Islet of Langerhans (tissue), 1 donor: ENCODE measurements at regions not wholly inside any gene's neighbourhood (a gene's known extent, or its start where the extent isn't known, plus 50 kb on each side); places are given as distances from the start of the nearest gene placed in this dataset.

Source experiments
- FAIRE-seq: peaks from one replicate; lab custom pipeline; 2011; peaks lifted over from hg19 to GRCh38; lab: Jason Lieb, UNC

DNA sequence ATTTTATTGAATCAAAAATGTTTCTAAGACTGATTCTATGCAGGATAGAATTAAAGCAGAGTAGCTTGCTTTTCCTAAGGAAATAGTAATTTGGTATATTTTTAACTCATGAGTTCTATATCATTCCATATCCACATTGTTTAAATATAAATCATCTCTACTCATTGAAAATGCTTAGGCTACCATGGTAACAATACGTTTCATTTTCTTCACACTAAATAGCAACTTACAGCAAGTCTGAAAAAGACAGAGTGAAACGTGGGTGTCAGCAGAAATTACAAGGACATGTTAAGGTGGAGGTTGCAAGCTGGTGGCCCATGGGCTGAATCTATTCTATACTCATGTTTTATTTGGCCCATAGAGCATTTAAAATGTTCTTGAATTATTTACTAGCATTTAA is 487.9 kb downstream of the ARHGEF28 start:
- no peak for FAIRE-seq

DNA sequence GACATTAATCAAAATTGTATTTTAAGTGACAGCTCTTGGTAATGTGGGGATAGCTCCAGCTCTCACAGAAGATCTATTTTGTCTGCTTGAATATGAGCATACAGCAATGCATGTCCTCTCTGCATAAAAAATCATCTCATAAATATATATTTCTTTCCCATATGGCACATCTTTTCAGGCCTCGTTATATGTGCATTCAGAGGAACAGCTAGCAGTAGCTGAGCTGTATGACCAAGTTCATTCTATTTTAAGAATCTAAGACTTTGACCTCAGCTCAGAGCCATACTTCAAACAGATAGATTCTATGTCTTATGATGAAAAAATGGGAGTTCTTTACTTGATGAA is 487.2 kb downstream of the ARHGEF28 start:
- FAIRE-seq = no peak

DNA sequence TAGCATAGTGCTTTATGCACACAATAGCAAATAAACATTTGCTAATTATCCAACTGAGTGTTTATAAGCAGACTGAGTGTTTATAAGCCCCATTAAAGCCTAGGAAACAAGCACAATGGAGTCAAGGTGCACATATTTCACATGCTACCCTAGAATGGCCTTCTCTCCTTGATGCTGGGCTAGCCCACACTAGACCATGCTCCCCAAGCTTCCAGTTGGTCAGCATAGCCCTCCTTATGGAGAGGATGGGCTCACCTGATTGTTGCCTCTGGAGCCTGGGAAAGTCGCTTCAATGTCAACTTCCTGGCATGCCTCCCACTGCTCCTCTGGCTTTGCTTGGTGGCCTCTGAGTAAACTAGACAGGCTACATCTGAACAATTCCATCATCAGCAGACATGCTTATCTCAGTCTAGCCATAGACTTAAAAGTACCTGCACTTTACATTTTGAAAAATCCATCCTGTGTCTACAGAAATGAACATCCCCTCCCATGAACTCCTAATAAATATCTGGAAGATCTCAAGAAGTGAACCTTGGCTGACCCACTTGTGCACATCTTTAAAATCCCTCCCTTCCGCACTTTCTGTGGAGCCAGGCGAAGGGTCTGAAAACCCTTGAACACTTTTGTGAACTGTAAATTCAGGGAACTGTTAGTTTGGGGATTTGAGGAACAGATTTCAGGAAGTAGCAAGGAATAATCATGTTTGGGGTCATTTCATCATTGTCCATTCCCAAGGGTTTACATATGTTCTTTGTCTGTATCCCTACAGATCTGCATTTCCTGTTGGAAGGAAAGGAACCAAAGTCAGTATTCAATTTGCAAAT is 486.6 kb downstream of the ARHGEF28 start:
- FAIRE-seq = no peak

DNA sequence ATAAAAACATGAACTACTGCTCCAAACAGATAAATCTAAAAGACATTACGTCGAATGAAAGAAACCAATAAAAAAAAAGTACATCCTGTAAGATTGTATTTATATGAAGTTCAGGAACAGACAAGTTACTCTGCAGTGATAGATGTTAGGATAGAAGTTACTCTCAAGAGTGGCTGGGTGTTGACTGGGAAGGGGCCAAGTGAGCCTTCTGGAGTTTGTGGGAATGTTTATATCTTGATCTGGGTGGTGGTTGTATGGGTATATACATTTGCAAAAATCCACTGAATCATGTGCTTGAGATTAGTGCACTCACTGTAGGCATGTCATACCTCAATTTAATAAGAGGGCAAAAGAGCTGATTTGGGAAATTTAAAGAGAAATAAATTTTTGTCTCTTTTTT is 485.8 kb downstream of the ARHGEF28 start:
- FAIRE-seq = no peak

DNA sequence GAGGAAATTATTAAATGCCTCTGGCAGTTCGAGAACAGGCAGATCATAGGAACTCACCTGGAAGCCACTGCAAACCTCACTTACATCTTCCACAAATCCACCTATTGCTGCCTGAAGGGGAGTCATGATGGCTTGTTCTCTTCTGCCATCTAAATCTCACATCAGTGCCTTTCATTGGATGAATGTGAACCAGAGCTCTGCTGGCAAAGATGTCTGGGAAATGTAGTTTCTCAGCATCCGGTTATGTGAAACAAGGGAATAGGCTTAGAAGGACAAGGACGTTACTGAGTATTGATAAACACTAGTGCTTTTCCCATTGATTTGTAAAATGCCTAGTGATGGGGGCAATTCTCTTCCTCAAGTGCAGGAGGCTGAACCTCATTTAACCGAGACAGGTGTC is 483.3 kb downstream of the ARHGEF28 start:
- no peak for FAIRE-seq

DNA sequence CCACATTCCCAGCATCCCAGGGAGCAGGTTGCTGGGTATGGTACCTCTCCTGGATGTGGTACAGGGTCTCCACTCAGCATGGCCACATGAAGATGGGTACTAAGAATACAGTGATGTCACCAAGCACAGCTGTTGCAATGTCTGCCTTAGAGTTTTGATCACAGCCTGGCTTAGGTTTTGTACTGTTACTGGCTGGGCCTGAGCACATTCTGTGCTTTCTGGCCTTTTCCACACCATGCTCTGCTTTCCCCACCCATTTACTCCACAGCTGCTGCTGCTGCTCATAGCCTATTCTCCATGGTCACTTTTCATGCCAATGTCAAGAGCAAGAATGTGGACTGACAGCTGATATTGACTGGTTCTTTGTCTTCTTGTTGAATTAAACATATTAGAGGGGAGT is 481.9 kb downstream of the ARHGEF28 start:
- FAIRE-seq = no peak

DNA sequence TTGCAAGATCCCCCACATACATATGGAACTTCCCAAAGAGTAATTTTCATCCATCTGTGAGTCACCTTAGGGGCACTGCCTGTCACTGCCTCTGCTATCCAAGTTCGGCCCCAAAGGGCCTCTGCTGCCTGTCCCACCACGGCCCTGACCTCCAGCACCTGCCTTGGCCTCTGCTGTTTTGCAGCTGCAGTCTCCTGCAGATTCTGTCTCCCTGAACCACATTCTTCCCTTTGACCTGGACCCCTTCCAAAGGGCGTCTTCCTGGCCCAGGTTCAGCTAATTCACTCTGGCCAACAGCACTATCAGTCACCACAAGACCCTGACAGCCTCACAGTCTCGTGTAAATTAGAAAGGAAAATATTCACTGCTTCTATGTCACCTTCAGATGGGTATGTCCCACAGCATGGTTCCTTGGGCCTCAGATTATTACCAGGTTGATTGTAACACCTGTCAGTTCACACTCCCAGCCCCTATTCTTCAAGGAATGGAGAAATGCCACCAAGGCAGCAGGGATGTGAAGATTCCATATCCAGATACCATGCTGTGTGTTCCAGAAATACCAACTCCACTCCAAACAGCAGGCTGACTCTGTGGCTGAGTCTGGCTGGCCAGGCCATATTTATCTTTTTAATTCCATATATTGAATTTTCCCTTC is 479.3 kb downstream of the ARHGEF28 start:
- no peak for FAIRE-seq

DNA sequence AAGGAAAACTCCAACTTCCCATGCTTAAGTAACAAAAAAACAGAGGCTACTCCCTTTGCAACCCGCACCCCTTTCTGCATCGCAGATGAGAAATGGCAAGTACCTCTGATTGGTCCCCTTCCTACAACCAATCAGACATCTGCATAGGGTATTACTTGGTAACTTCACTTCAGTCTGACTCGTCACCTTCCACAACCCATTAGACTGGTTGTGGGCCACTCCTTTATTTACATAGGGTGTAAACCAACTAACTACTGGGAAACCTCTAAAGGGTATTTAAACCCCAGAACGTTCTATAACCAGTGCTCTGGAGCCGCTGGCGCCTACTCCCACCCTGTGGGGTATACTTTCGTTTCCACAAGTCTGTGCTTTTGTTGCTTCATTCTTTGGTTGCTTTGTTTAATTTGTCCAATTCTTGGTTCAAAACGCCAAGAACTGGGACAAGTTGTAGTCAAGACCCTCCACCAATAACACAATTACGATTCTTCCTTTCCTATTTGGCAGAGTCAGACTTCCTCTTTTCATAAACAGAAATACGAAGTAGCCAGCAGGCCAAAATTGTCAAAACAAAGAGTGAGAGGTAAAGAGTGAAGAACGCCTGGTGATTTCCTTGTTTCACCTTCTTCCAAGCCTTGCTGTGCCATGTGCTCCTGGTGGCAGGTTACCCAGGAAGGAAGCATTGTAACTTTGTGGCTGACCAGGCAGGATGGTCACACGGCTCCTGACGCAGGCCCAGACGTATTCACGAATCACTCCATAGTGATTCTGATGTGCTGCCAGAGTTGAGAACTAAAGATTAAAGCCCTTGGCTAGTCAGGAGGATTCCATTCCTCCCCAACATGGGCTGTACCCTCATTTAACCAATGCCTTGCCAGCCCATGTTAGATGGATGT is 477.4 kb downstream of the ARHGEF28 start:
- FAIRE-seq = no peak

DNA sequence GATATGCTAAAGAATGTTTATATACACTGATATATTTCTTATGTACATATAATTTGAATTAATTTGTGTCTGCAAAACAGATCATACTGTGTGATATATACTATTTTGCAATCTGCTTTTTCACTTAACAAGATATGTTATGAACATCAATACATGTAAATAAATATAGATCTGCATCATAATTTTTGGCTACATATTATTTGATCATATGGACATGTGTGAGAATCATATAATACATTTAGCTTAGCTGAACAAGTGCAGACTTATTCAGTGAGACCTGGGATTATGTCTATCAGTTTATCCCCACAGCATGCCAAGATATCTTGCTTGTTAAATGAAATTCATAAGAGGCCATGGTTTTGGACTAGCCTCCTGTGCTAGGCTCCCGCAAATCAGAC is 474.3 kb downstream of the ARHGEF28 start:
- FAIRE-seq = no peak

DNA sequence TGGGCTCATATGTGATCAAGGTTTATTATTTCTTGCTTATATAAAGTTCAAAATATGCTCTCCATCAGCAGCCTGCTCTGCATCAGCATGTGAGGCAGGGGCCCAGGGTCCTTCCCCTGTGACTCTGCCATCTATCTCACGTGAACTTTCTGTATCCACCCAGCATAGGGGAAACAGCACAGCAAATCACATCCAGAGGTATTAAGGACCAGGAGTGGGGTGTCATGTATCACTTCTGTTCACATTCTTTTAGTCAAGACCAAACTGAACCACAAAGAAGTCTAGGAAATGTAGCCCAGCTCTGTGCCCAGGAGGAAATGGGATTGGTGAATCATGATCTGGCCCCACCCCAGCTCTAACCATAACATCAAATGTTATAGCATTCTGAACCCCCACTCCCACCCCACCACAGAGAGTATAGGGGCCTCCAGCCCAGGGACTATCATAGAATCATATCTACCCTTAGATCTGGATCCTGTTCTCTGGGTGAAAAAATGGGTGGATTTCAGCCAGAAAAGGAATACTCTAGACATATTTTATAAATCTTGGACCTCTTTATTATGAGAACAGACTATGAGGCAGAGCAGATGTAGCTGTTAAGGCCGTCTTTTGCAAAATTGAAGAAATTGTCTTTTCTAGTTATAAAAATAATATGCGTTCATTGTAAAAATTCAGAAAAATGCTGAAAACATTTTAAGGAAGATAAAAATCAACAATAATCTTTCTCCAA is 473.7 kb downstream of the ARHGEF28 start:
- FAIRE-seq = no peak

DNA sequence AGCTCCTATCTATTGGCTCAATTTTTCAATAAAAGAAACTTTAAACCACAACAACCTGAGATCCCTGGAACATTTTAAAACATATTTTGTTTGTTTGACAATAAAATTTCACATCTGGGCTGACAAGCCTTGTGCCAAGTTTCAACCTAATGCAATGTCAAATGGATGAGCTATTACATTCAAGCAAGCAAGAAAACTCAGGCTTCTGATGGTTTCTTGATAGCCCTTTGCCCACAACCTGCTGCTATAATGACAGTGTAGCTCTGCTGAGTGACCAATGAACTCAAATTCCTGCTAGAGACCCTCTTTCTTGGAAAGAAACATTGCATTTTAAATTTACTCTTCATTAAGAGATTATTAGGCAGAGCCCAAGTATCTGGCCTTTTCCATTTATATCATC is 472.9 kb downstream of the ARHGEF28 start:
- FAIRE-seq = no peak

DNA sequence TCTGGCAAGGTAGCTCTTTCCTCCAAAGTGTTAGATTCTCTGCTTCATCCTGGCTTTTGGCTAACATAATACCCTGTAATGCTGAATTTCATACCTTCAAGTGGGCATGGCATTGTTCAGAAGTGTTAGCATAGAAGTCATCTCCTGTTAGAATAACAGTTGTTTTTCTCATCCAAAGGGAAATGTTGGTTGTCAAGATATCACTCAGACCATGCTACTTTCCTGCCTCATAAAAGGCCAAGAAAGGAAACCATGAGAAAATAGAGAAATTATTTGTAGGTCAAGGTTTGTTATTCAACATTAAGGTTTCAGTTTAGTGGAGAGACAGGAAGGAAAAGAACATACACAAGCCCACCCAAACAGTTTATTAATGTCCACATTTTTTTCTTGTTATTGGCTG is 472.5 kb downstream of the ARHGEF28 start:
- no peak for FAIRE-seq

DNA sequence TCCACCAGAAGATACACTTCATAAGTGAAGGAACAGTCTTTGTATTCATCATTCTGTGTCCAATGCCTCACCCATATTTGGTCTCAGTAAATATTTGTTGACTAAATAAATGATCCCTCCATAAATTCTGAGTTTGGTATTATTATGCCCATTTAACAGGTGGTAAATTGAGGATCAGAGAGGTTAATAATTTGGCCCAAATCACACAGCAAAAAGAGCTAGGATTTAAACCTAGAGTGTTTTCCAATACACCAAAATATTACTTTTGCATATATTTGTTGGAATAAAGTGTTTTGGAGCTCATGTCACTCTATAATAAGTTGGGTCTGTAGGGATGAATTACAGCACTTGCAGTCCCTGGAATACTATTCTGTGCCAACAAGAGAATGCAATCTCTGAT is 470.3 kb downstream of the ARHGEF28 start:
- no peak for FAIRE-seq

DNA sequence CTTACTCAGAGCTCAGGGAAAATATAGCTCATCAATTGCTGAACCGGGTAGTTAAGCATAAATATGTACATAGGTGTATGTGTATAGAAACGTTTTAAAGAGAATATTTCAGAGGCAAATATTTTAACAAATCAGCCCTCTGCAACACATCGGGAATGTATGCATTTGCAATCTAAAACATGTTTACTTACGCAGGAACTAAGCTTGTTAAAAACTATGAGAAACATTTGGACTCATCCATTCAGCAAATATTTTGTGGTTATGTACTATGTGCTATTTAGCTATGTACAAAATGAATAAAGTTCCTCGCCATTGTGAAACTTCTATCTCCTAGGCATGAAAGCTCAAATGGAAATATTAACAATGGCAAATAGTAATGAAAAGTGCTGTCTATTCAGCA is 469.9 kb downstream of the ARHGEF28 start:
- FAIRE-seq = no peak

DNA sequence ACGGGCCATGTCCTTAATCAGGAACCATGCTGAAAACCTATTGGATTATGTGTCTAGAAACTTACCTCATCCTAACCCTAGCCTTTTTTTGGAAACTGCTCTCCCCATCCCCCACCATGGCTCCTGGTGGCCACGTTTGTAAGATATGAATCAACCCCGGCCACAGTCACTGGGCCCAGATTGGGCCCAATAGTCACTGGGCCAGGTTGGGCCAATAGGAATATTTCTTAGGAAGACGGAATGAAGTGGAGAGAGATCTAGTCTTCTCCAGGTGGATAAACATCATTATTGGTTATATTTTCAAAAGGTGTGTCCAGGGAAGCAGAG is 468.7 kb downstream of the ARHGEF28 start:
- no peak for FAIRE-seq

DNA sequence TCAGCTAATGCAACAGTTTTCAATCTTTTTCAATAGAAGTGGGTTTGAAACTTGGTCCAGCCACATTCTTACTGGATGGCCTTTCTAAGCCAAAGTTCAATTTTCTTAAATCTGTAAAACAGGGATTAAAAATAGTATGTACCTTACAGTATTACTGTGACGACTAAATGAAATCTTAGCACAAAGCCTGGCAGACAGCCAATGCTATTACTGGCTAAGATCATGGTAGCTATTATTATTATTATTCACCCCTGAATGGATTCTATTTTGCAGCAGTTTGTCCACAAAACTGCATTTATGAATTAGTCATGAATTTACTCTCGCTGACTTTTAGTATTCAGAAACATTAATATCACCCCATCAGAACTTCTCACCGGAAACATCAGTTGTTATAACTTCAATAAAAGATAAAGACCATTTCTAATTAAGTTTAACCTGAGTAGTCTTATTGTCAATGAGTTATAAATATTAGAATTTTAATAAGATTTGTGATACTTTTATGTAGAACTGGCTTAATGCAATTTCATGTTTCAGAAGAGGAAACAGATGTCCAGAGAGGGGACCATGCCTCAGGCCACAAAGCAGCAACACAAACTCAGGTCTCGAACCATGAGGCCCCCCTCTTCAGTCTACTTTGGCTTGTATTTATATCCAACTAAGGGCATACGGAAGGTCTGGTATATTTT is 468.2 kb downstream of the ARHGEF28 start:
- FAIRE-seq = peak; percentile 81

DNA sequence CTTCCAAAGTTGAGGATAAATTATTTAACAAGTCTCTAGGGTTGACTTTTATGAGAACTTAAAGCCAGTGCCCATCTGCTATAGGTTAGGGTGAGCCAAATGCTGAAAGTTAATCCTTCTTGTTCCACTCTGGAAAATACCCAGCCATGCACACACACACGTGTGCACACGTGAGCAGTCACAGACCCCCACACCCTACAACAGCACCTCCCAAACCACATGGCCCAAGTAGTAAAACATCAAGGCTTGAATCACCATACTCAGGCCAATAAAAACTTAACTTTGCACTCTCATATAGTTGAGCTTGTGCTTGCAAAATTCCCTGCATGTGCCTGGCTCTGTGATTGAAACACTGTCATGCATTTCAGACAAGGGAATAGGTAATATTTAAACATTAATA is 467.6 kb downstream of the ARHGEF28 start:
- no peak for FAIRE-seq

DNA sequence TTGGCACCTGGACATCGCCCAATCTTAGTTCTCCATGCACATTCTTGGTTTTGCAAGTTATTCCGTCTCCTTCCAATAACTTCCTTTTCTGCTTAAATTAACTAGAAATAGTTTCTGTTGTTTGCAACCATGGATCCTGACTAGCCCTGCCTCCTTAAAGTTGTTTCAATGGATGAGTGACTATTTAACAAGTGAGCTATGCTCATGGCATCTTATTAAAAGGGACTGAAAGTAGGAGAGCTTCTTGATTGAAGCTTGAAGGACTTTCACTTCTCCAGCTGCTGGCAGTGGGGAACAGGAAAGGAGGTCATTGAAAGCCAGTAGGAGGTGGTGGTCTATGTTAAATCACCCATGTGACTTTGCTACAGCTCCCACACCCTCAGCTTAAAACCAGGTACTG is 466.8 kb downstream of the ARHGEF28 start:
- FAIRE-seq = no peak

DNA sequence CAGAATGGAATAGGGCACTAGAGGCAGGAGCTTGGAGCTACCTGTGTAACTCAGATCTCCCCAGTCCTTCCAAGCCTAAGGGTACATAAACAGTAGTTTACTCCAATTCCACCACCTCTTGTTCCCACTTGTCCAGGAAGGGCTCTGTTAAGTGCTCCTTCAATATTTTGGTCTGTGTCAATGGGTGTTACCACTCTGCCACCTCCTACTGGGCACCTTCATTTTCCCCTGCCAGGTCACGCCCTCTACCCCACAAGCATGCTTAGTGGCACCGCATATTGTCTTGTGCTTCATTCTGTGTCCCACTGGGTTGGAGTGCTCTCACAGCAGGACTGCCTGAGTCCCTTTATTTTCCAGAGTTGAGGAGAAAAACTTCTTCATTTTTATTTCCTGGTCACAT is 459.8 kb downstream of the ARHGEF28 start:
- FAIRE-seq = no peak

DNA sequence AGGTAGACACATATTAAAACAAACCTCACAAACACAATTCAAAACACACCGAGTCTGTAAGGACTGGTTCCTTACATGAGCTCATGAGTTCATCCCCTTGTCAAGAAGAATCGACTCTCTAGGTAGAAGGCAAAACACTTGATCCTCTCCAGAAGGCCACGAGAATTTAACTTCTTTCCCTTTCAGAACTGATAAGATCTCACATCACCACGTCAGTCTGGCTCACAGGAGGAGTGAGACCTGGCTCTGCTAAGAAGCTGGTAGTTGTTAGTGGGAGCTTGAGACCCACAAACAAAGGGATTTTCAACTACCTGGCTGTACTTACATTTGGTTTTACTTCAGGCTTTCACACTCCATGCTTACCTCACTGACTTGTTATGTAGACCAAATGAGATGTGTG is 459.2 kb downstream of the ARHGEF28 start:
- FAIRE-seq = no peak

DNA sequence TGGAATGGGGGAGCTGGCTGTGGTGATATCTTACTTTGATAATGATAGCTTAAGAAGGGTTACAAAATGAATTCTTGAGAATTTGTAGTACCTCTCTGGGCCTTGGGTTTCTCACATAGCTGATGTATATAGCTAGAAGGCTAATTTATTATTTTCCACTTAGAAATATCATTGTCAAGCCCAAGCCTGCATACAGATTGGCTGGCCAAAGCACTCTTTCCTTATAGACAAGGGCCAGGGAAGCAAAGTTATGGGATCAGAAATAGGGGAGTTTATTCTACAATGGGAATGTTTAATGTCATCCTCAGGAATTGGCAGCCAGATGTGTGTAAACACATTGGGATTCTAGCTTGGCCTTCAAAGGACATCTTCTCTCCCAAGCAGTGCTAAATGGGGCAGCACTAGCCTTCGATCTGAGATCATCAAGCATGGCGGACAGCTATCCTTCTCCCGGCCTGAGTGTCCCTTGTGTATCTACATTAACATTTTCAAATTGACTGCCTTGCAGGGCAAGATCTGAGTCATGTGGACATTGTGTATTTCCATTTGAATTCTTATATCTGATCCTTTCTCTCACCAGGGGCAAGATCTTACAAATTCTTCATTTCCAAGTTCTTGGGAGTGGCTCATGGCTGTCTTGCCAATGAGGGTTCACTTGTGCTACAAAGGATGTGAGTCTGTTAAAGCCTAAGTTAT is 457.2 kb downstream of the ARHGEF28 start:
- FAIRE-seq = no peak
